PC-9 (cell line): ENCODE measurements at regions not wholly inside any gene's neighbourhood (a gene's known extent, or its start where the extent isn't known, plus 50 kb on each side); places are given as distances from the start of the nearest gene placed in this dataset.

ENCODE experiments used
- CTCF ChIP-seq: fragments of 200-600 bp; sonication (generic); conservative IDR thresholded peaks from 2 replicates; pipeline ENCODE4 v1.6.1; 2017; ENCODE audit warnings: mixed run types, antibody characterized with exemption, mild to moderate bottlenecking, moderate library complexity
- EZH2 ChIP-seq: fragments of 200-600 bp; sonication (generic); IDR thresholded peaks from 2 replicates; pipeline ENCODE4 v1.8.0; 2017; ENCODE audit warnings: antibody characterized with exemption, low read depth

- TF ChIP-seq CTCF (no peak), EZH2 (no peak)
Measured at GRCh38 chr7:16193631-16194030, 227.7 kb downstream of the CRPPA start.
